HepG2 (cell line): ENCODE measurements at regions not wholly inside any gene's neighbourhood (a gene's known extent, or its start where the extent isn't known, plus 50 kb on each side); places are given as distances from the start of the nearest gene placed in this dataset.

Source experiments
- BCL3 ChIP-seq: sonication (generic); formaldehyde crosslinking; IDR thresholded peaks from 2 replicates; pipeline ENCODE4 v1.5.1; 2020; ENCODE audit warnings: mild to moderate bottlenecking, missing genetic modification reagents, moderate library complexity
- HNRNPK ChIP-seq: fragments of 200-400 bp; formaldehyde crosslinking; IDR thresholded peaks from 2 replicates; pipeline ENCODE4 v1.6.1; 2018; ENCODE audit warnings: low read length, low read depth, moderate library complexity, mild to moderate bottlenecking; ENCODE audit not compliant: poor library complexity, severe bottlenecking
- KLF12 ChIP-seq: sonication (generic); formaldehyde crosslinking; IDR thresholded peaks from 2 replicates; pipeline ENCODE4 v1.4.0; 2020; ENCODE audit warnings: missing genetic modification reagents, borderline replicate concordance
- MAZ ChIP-seq, 2 experiments: sonication (generic) in 1 of 2; formaldehyde crosslinking in 1 of 2; IDR thresholded peaks; 2 replicates each; pipeline versions ENCODE4 v1.5.0 to v1.6.1; 2012 to 2020; ENCODE audit warnings: low read depth in 2 of 2, mild to moderate bottlenecking in 2 of 2, borderline replicate concordance in 1 of 2, improper control_type of control experiment in 1 of 2, low read length in 1 of 2, missing genetic modification reagents in 1 of 2, moderate library complexity in 1 of 2
- NCOA1 ChIP-seq: sonication (generic); formaldehyde crosslinking; IDR thresholded peaks from 2 replicates; pipeline ENCODE4 v1.9.0; 2021; ENCODE audit warnings: missing genetic modification reagents
- NCOR1 ChIP-seq: fragments of 200-600 bp; sonication (generic); IDR thresholded peaks from 2 replicates; pipeline ENCODE4 v1.7.0; 2017; ENCODE audit warnings: antibody characterized with exemption, low read length, borderline replicate concordance
- NFKBIZ ChIP-seq: IDR thresholded peaks from 2 replicates; pipeline ENCODE4 v1.6.1; 2018; ENCODE audit warnings: missing genetic modification reagents, missing compliant biosample characterization
- NR3C1 ChIP-seq: sonication (generic); formaldehyde crosslinking; IDR thresholded peaks from 2 replicates; pipeline ENCODE4 v1.4.0; 2020; ENCODE audit warnings: missing genetic modification reagents
- RNF2 ChIP-seq: fragments of 450-650 bp; conservative IDR thresholded peaks from 2 replicates; pipeline ENCODE4 v1.6.1; 2016; ENCODE audit warnings: low read depth
- SALL1 ChIP-seq: sonication (generic); formaldehyde crosslinking; IDR thresholded peaks from 2 replicates; pipeline ENCODE4 v1.8.0; 2022; ENCODE audit warnings: mild to moderate bottlenecking, missing genetic modification reagents
- STAG1 ChIP-seq: sonication (generic); formaldehyde crosslinking; IDR thresholded peaks from 2 replicates; pipeline ENCODE4 v1.4.0; 2020; ENCODE audit warnings: missing genetic modification reagents
- ZBTB7B ChIP-seq: sonication (generic); formaldehyde crosslinking; IDR thresholded peaks from 2 replicates; pipeline ENCODE4 v1.4.0; 2020; ENCODE audit warnings: missing genetic modification reagents
- ZFX ChIP-seq: sonication (generic); formaldehyde crosslinking; IDR thresholded peaks from 2 replicates; pipeline ENCODE4 v1.4.0; 2020; ENCODE audit warnings: mild to moderate bottlenecking, low read depth, missing genetic modification reagents, moderate library complexity
- ZFY ChIP-seq: sonication (generic); formaldehyde crosslinking; IDR thresholded peaks from 2 replicates; pipeline ENCODE4 v1.4.0; 2020; ENCODE audit warnings: missing genetic modification reagents
- ZNF326 ChIP-seq: sonication (generic); formaldehyde crosslinking; IDR thresholded peaks from 2 replicates; pipeline ENCODE4 v1.4.0; 2020; ENCODE audit warnings: missing genetic modification reagents, borderline replicate concordance
- ZNF350 ChIP-seq: sonication (generic); formaldehyde crosslinking; IDR thresholded peaks from 2 replicates; pipeline ENCODE4 v1.4.0; 2020; ENCODE audit warnings: mild to moderate bottlenecking, low read depth, missing genetic modification reagents, borderline replicate concordance
- ZNF543 ChIP-seq: sonication (generic); formaldehyde crosslinking; IDR thresholded peaks from 2 replicates; pipeline ENCODE4 v1.4.0; 2020; ENCODE audit warnings: mild to moderate bottlenecking, missing genetic modification reagents
- TF ChIP-seq, protein P1 (sequence below): sonication (generic); formaldehyde crosslinking; IDR thresholded peaks from 2 replicates; pipeline ENCODE4 v1.4.0; 2020; ENCODE audit warnings: missing genetic modification reagents
- TF ChIP-seq, protein P2 (sequence below): sonication (generic); formaldehyde crosslinking; IDR thresholded peaks from 2 replicates; pipeline ENCODE4 v1.4.0; 2020; ENCODE audit warnings: missing genetic modification reagents

DNA sequence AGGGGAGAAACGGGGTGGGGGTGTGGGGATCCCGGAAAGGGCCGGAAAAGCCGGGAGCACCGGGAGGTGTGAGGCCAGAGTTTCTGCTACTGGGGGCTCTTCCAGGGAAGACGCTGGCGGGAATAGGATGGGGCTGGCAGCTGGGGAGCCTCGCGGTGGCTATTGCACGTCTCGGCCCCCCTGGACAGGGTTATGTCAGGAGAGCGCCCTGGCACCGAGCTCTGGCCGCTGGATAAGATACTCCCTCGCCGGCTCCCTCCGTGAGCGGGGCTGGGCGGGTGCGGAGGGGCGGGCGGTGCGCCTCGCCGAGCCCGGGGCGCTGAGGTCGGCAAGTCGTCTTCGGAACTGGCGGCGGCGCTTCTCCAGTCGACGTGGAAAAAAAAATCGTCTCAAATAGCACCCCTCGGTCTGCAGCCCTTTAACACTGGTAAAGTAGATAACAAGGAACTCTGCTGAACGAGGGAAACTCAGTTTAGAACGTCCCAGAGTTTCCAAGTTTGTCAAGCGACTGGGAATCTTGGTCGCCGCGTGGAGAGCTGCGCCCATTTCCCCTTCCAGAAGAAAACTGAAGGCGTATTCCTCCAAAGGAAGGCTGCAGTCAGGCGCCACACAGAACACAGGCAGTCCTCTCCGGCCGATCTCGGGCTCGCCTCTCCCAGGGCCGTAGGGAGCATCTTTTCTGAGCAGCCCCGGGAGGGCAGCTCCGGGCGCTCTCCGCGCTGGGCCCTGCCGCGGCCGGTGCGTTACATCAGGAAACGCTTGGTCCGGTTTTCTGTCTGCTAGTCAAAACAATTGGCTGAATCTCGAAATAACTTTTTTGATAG, 115.1 kb downstream of the KCNRG start (continued):
- TF ChIP-seq, protein P1, sequence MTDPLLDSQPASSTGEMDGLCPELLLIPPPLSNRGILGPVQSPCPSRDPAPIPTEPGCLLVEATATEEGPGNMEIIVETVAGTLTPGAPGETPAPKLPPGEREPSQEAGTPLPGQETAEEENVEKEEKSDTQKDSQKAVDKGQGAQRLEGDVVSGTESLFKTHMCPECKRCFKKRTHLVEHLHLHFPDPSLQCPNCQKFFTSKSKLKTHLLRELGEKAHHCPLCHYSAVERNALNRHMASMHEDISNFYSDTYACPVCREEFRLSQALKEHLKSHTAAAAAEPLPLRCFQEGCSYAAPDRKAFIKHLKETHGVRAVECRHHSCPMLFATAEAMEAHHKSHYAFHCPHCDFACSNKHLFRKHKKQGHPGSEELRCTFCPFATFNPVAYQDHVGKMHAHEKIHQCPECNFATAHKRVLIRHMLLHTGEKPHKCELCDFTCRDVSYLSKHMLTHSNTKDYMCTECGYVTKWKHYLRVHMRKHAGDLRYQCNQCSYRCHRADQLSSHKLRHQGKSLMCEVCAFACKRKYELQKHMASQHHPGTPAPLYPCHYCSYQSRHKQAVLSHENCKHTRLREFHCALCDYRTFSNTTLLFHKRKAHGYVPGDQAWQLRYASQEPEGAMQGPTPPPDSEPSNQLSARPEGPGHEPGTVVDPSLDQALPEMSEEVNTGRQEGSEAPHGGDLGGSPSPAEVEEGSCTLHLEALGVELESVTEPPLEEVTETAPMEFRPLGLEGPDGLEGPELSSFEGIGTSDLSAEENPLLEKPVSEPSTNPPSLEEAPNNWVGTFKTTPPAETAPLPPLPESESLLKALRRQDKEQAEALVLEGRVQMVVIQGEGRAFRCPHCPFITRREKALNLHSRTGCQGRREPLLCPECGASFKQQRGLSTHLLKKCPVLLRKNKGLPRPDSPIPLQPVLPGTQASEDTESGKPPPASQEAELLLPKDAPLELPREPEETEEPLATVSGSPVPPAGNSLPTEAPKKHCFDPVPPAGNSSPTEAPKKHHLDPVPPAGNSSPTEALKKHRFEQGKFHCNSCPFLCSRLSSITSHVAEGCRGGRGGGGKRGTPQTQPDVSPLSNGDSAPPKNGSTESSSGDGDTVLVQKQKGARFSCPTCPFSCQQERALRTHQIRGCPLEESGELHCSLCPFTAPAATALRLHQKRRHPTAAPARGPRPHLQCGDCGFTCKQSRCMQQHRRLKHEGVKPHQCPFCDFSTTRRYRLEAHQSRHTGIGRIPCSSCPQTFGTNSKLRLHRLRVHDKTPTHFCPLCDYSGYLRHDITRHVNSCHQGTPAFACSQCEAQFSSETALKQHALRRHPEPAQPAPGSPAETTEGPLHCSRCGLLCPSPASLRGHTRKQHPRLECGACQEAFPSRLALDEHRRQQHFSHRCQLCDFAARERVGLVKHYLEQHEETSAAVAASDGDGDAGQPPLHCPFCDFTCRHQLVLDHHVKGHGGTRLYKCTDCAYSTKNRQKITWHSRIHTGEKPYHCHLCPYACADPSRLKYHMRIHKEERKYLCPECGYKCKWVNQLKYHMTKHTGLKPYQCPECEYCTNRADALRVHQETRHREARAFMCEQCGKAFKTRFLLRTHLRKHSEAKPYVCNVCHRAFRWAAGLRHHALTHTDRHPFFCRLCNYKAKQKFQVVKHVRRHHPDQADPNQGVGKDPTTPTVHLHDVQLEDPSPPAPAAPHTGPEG (CRISPR knock-in tag): peak; percentile 37; the same call in 1 of the 2 replicates
- TF ChIP-seq NCOR1: no peak
- 0 out of 2 replicates have a peak, but pooled peaks have one; percentile 12 for TF ChIP-seq MAZ (IDR thresholded peaks at IDR 0.05; ENCODE audit: borderline replicate concordance, low read depth, low read length)
- TF ChIP-seq MAZ (CRISPR knock-in tag; IDR thresholded peaks at IDR 0.05; ENCODE audit: low read depth): no peak
- 0 out of 2 replicates have a peak, but pooled peaks have one; percentile 48 for TF ChIP-seq KLF12
- no peak for TF ChIP-seq ZNF543 (CRISPR knock-in tag)
- peak; percentile 33; the same call in 1 of the 2 replicates for TF ChIP-seq ZFX
- TF ChIP-seq NCOA1 (CRISPR knock-in tag): no peak
- TF ChIP-seq, protein P2, sequence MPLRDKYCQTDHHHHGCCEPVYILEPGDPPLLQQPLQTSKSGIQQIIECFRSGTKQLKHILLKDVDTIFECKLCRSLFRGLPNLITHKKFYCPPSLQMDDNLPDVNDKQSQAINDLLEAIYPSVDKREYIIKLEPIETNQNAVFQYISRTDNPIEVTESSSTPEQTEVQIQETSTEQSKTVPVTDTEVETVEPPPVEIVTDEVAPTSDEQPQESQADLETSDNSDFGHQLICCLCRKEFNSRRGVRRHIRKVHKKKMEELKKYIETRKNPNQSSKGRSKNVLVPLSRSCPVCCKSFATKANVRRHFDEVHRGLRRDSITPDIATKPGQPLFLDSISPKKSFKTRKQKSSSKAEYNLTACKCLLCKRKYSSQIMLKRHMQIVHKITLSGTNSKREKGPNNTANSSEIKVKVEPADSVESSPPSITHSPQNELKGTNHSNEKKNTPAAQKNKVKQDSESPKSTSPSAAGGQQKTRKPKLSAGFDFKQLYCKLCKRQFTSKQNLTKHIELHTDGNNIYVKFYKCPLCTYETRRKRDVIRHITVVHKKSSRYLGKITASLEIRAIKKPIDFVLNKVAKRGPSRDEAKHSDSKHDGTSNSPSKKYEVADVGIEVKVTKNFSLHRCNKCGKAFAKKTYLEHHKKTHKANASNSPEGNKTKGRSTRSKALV (CRISPR knock-in tag): peak; percentile 88
- 0 out of 2 replicates have a peak, but pooled peaks have one; percentile 12 for TF ChIP-seq NFKBIZ
- peak; percentile 6; the same call in 1 of the 2 replicates for TF ChIP-seq SALL1 (CRISPR knock-in tag)
- peak; percentile 12; the same call in 1 of the 2 replicates for TF ChIP-seq STAG1 (CRISPR knock-in tag)
- TF ChIP-seq RNF2: 0 out of 2 replicates have a peak, but pooled peaks have one; percentile 47
- TF ChIP-seq ZNF326: no peak
- no peak for TF ChIP-seq ZBTB7B (CRISPR knock-in tag)
- TF ChIP-seq BCL3 (CRISPR knock-in tag): 0 out of 2 replicates have a peak, but pooled peaks have one; percentile 33
- TF ChIP-seq NR3C1 (CRISPR knock-in tag): no peak
- TF ChIP-seq ZNF350: peak; percentile 16; the same call in 1 of the 2 replicates
- TF ChIP-seq HNRNPK: peak; percentile 8
- 0 out of 2 replicates have a peak, but pooled peaks have one; percentile 16 for TF ChIP-seq ZFY (CRISPR knock-in tag)
